Body of pancreas (tissue), 4 donors: ENCODE measurements at regions not wholly inside any gene's neighbourhood (a gene's known extent, or its start where the extent isn't known, plus 50 kb on each side); places are given as distances from the start of the nearest gene placed in this dataset.
"Not testable (repeated sequence)": the region's sequence is repeated elsewhere in the genome, so short reads cannot be mapped to it uniquely, and the experiment has no call there.

Experiments
- ATAC-seq: fragments of 150-250 bp; one replicate; pipeline ENCODE4 v1.9.1; 2016
- DNase-seq, 4 donors: peaks; one replicate each; pipeline ENCODE4 v3.0.0-alpha.2; 2019
- H3K27ac ChIP-seq, 4 donors: fragments of 200-600 bp; sonication (generic); 1 replicate in 3 of 4; 2 replicates in 1 of 4; pipeline versions ENCODE4 v1.5.1 to v1.6.1; 2016 to 2019; ENCODE audit warnings: mild to moderate bottlenecking in 1 of 4, mixed read lengths in 1 of 4, moderate library complexity in 1 of 4
- H3K27me3 ChIP-seq, 2 donors: fragments of 200-600 bp; sonication (generic); one replicate each; pipeline ENCODE4 v1.6.0; 2016; ENCODE audit warnings: mild to moderate bottlenecking in 1 of 2
- H3K36me3 ChIP-seq, 2 donors: fragments of 200-600 bp; sonication (generic); replicated peaks in 1 of 2; 2 replicates each; pipeline ENCODE4 v1.5.1; 2016; ENCODE audit warnings: low read depth in 2 of 2; ENCODE audit not compliant: insufficient read depth in 1 of 2
- H3K4me1 ChIP-seq: fragments of 200-600 bp; sonication (generic); one replicate; pipeline ENCODE4 v1.6.0; 2016
- H3K4me3 ChIP-seq, 2 donors: fragments of 200-600 bp; sonication (generic); 1 replicate in 1 of 2; 2 replicates in 1 of 2; pipeline ENCODE4 v1.5.1; 2016 to 2019
- H3K9me3 ChIP-seq, 3 donors: fragments of 200-600 bp; sonication (generic); 1 replicate in 2 of 3; 2 replicates in 1 of 3; pipeline ENCODE4 v1.5.1; 2016
- CTCF ChIP-seq, 7 experiments: fragments of 450-650 bp in 4 of 7; fragments of 200-600 bp in 3 of 7; sonication (generic) in 3 of 7; IDR thresholded peaks; one replicate each; pipeline ENCODE4 v1.5.1; 2016 to 2019; ENCODE audit warnings: antibody characterized with exemption in 7 of 7
- POLR2A ChIP-seq, 3 donors: fragments of 450-650 bp; IDR thresholded peaks; one replicate each; pipeline ENCODE4 v1.6.1; 2016; ENCODE audit warnings: antibody characterized with exemption in 3 of 3, mild to moderate bottlenecking in 2 of 3
- WGBS, 2 donors: methylation state at CpG; one replicate each; pipeline ENCODE4 v1.1.5; 2017; 5-methylcytosine and 5-hydroxymethylcytosine counted together
- intact Hi-C: fragments of 100-400 bp; cut with DNase I; formaldehyde crosslinking; loops from one replicate; pipeline ENCODE4 v1.15.1; 2023

DNA sequence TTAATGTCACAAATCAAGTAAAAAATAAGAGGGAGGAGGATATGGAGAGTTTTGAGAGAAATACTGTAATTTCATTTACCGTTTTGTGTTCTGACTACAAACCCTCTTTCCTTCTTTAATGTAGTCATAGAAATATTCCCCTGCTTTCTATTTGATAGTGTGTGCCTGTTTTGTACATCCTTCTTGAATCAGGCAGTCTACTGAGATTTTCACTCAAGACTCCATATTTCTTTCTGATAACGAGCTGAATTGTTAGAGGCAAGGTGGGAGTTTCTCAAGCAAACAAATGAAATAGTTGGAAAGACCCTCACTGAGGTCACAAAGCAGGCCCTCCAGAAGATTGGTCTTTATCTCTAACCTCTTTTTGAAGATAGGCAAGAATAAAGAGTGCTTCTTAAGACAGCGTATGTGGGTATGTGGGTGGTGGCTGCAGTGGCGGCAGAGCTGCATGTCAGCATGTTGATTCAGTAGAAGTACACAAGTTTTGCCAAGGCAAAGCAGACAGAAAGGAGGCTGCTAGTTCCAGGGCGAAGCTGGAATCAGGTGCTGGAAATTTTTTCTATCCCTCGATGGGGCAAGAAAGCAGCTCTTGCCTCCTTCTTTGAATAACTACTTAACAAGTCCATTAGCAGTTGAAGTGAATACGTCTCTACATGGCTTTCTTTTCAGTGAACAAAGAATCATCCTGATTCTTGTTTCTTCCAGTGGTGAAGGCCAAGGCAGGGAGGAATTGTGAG lies 164.2 kb downstream of the FAM76B start:
- H3K36me3 ChIP-seq, result no peaks in the 10 kb centered on the region
- no peaks in the 10 kb centered on the region for H3K27me3 ChIP-seq
- H3K4me1 ChIP-seq, result no peaks in the 10 kb centered on the region
- WGBS, 2 donors, result 51 to 56% methylated on average over 7 of the region's 7 CpGs
- DNase-seq (no peak), ATAC-seq (no peak)
- intact Hi-C loops, result no loop called here
- no peak overlapping the region for H3K4me3 ChIP-seq
- H3K27ac ChIP-seq, result no peak overlapping the region
- TF ChIP-seq CTCF (IDR thresholded peaks at IDR 0.05) (no peak), POLR2A (IDR thresholded peaks at IDR 0.05) (no peak)
- no peaks in the 10 kb centered on the region for H3K9me3 ChIP-seq

- Histone ChIP-seq H3K27me3 (no peaks in the 10 kb centered on the region), H3K9me3 (no peaks in the 10 kb centered on the region), H3K4me1 (no peaks in the 10 kb centered on the region), H3K27ac (no peak overlapping the region), H3K36me3 (no peaks in the 10 kb centered on the region), H3K4me3 (no peak overlapping the region)
- ATAC-seq, result no peak
- no peak for DNase-seq
- no peak for TF ChIP-seq CTCF (IDR thresholded peaks at IDR 0.05)
- TF ChIP-seq POLR2A (IDR thresholded peaks at IDR 0.05), result no peak
- WGBS, 2 donors, result 57% methylated on average over 1 of the region's 1 CpG
- intact Hi-C loops, result no loop called here
These were observed 173.3 kb downstream of the FAM76B start for GRCh38 chr11:95616256-95616804.

- H3K4me1 ChIP-seq, result no peaks in the 10 kb centered on the region
- no peak overlapping the region for H3K4me3 ChIP-seq
- intact Hi-C loops, result no loop called here
- no peaks in the 10 kb centered on the region for H3K36me3 ChIP-seq
- H3K9me3 ChIP-seq, result no peaks in the 10 kb centered on the region
- no peak for TF ChIP-seq CTCF (IDR thresholded peaks at IDR 0.05)
- TF ChIP-seq POLR2A (IDR thresholded peaks at IDR 0.05), result no peak
- no peak overlapping the region for H3K27ac ChIP-seq
- ATAC-seq, result no peak
- no peaks in the 10 kb centered on the region for H3K27me3 ChIP-seq
- DNase-seq, result no peak
These were observed 177.8 kb downstream of the FAM76B start for GRCh38 chr11:95611827-95612226.

DNA sequence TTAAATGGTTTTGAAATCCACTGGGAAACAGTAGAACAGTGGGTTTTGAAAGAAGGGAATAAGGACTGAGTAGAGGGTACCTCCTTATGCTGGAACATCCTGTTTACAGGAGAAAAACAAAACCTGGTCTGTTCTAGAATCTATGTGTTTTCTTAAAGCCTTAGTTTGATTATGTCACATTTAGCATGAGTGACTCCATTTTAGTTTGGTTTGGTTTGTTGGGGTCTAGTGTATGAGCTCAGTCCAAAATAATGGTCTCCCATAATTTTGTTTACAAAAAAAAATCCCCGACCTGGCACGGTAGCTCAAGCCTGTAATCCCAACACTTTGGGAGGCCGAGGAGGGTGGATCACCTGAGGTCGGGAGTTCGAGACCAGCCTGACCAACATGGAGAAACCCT lies 179.4 kb downstream of the FAM76B start:
- H3K4me3 ChIP-seq, DNase-seq, ATAC-seq, H3K4me1 ChIP-seq, H3K9me3 ChIP-seq, H3K27ac ChIP-seq, H3K27me3 ChIP-seq, intact Hi-C loops, H3K36me3 ChIP-seq: not testable (repeated sequence)
- WGBS, 2 donors, result 87% methylated on average over 5 of the region's 5 CpGs

DNA sequence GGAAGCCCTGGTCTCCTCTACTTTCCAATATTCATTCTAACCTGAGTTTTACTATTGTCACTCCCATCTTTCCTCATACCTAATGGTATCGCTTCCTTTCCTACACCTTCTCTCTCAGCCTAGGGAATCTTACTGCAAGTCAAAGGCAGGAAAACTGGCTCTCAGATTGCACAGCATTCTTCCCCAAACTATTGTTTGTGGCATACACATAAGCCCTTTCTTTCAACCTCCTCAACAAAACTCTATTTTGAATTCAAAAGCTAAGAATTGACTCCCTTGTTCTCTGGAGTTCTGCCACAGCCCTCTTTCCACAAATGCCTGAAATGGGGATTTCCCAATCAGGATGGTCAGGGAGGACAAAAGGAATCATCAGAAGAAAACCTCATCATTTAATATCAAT lies 181.5 kb downstream of the FAM76B start:
- intact Hi-C loops, result no loop called here
- no peak for ATAC-seq
- Histone ChIP-seq H3K36me3 (no peaks in the 10 kb centered on the region), H3K27me3 (no peaks in the 10 kb centered on the region), H3K27ac (no peak overlapping the region), H3K4me3 (no peak overlapping the region), H3K4me1 (no peaks in the 10 kb centered on the region), H3K9me3 (no peaks in the 10 kb centered on the region)
- 89 to 95% methylated on average over 1 of the region's 1 CpG for WGBS, 2 donors
- TF ChIP-seq CTCF (IDR thresholded peaks at IDR 0.05) (no peak), POLR2A (IDR thresholded peaks at IDR 0.05) (no peak)
- DNase-seq, result no peak
